Hypothalamus (tissue), 51 donors: ENCODE measurements at regions not wholly inside any gene's neighbourhood (a gene's known extent, or its start where the extent isn't known, plus 50 kb on each side); places are given as distances from the start of the nearest gene placed in this dataset.
A peak's percentile ranks its signal among the peaks of the same experiment; 100 is the strongest.

Experiments
- DNase-seq, 51 donors: peaks; one replicate each; lab custom pipeline; 2025; lab: John Stamatoyannopoulos, UW

DNA sequence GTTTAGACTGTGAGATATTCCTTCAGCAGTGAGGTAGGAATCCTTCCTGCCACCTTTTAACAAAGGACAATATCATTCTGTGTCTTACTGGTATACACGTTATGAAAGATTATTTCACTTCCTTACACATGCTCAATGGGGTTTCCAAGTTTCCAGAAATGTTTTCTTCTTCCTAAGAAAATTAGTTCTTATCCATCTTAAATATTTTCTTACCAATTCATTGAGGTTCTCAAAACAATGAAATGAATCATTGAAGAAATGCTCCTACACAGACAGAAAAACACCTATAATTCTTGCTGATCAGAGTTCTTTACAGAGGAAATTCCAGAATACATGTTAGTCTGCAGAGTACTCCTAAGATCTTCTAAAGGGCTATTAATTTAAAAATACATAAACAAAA, 51.4 kb upstream of the SEC61G start:
- DNase-seq: no peak

DNA sequence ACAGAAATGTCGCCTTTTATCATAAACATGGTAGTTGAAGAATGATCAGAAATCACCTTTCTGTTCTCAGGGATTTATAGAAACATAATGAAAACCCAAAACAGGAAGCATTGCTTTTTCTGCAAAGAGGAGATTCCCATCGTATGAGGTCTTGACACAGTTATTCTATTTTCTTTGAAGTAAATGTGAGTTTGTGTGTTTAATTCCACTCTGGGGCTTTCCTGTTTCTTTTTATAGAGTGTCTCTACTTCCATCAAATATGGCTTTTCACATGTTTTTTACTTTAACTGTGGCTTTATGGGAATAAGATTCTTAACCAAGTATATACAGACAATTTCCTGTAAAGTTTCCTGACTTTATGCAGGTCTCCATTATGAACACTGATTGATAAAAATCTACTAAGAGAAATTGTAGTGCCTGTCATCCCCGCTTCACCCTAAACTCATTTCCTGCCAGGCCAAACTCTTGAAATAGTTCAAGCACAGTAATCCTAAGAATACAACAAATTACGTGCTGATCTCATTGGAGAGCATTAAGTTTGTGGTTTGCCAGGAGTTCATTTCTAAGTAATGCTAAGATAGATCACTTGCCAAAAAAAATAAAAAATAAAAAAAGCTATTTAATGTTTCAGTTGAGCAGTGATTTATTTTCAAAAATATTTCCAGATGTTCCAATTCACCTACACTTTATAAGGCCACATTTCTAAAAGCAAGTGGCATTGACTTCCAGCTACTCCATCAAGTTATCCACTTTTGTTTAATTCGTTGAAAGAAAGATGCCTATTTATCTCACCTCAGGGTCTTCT, 52.2 kb upstream of the SEC61G start:
- DNase-seq: no peak

DNA sequence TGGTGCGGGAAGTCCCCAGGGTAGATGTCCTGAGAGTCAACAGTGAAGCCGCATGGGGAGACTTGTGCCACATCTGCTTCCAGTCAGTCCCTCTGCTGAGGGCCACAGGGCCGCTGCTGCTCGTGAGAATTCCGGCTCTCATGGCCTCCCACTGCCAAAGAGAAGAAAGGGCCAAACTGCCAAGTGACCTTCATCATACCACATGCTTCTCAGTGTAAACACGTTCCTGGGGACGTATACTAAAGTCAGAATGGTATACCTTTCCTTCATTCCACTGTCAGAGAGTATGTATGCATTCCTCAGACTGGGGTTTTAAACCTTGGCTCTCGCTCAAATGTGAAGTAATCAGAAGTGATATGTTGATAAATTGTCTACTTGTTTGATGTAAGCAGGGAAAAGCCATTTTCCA, 52.8 kb upstream of the SEC61G start:
- DNase-seq: no peak

DNA sequence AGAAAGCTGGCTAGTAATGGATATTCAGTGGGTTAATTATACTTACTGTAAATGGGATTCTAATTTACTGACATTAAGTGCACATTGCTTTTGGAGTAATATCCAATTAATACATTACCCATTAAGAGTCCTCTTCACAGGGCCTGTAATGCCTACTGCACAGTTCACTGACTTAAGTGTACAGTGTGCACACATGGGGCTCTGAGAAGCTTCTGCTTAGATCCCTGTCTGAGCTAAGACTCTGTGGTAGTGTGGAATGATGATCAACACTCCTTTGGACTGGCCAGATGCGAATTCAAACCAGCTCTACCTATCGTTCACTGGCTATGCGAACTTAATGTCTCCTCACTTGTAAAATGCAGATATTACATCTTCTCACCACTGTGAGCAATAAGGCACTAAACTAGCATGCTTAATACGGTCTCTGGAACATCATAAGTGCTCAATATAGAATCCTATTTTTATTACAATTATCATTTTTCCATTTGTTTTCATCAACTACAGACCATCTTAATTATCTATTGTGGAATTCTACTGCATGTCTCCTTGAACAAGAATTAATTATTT, 53.8 kb upstream of the SEC61G start:
- DNase-seq: no peak

DNA sequence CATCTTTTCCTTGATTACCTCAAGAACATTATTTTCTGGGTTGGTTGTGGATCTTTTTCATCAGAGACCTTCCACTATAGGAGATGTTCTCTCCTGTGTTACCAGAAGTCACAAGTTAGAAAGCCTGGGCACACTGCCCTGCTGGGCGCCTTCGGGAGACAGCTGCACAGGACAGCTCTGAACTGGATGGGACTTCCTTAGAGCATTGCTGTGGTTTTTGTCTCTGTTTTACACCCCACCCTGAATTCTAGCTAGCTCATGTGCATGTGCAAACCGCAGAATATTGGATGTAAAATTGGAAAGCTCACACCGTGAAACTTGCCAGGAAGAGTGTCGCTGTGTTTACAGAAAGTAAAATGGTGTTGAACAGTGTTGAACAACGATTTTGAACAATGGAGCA, 54.4 kb upstream of the SEC61G start:
- peak in 3 of 51 donors; percentile 3 to 29 (median 13) for DNase-seq

DNA sequence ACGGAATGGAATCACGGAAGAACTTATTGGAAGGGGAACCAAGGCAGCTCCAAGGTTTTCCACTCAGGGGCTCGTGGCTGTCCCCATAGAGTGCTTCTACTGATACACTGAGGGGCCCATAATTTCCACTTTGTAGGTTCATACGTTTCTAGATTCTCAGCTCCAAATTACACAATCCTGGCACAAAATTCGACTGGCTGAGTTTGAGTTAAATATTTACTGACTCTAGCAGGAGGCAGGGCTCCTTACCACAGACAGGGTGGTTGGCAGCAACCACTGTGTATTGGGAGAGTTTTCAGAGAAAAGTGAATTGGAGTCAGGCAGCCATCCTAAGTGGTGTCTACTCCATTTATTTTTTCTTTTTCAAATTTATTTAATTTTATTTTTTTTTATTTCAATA, 55.4 kb upstream of the SEC61G start:
- no peak for DNase-seq

DNA sequence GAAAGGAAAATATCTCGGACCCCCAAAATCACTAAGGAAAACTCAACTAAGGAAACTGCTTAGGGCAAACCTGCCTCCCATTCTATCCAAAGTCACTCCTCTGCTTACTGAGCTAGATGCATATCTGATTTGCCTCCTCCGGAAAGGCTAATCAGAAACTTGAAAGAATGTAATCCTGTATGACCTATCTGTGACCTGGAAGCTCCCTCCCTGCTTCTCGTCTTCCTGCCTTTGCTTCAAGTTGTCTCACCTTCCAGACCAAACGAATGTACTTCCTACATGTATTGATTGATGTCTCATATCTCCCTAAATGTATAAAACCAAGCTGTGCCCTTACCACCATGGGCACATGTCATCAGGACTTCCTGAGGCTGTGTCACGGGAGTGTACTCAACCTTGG, 58.1 kb upstream of the SEC61G start:
- DNase-seq: no peak

DNA sequence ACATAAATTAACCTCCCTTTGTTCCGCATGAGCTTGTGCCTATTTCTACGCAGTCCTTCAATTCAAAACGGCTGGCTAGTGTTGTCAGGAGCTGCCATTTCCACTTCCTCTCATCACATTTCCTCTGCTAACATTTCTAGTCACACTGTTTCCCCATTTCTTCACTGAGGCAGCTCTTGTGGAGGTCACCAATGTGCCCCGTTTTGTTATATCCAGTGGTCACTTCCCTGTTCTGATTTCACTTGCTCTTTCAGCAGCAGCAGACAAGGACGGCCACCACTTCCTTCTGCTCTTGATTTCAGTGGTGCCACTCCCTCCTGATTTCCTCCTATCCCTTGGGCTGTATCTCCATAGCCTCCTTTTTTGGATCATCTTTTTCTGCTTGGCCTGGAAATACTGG, 64.8 kb upstream of the SEC61G start:
- peak in 9 of 51 donors; percentile 6 to 35 (median 13) for DNase-seq

DNA sequence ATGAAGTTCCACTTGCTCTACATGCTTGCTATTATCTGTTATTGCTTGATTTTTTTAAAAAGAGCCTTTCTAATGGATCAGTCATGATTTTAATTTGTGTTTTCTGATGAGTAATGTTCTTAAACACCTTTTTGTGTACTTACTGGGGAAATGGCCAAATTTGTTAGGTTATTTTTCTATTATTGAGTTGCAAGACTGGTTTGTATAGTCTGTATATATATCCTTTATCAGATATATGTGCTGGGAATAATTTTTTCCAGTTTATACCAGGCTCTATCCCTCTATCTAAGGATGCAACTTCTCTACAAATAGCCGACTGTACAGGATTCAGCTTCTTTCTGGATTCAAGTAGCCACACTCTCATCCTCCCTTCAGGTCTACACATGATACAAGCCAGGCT, 65.6 kb upstream of the SEC61G start:
- no peak for DNase-seq

DNA sequence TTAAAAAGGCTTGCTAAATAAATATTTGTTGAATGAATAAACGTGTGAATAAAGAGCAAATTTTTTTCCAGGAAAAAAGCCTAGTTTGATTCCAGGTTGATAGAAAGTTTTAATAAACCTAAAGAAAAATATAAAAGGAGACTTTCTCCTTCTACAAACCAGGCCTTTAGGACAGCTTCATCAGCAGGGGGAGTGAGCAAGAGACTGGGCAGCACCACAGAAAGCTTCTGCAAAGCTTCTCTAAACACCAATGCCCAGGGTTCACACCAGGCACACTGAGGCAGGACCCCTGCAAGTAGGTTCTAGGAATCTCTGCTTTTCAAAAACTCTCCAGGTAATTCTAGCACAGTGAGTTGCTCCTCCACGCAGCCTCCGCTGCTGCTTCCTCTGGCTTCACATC, 66.4 kb upstream of the SEC61G start:
- DNase-seq: no peak

DNA sequence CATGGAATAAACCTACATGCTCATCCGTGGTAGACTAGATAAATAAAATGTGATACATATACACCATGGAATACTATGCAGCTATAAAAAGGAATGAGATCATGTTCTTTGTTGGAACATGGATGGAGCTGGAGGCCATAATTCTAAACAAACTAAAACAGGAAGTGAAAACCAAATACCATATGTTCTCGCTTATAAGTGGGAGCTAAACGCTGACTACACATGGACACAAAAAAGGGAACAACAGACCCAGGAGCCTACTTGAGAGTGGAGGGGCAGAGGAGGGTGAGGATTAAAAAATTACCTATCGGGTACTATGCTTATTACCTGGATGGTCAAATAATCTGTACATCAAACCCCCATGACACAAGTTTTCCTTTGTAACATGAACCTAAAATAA, 68.7 kb upstream of the SEC61G start:
- no peak for DNase-seq

DNA sequence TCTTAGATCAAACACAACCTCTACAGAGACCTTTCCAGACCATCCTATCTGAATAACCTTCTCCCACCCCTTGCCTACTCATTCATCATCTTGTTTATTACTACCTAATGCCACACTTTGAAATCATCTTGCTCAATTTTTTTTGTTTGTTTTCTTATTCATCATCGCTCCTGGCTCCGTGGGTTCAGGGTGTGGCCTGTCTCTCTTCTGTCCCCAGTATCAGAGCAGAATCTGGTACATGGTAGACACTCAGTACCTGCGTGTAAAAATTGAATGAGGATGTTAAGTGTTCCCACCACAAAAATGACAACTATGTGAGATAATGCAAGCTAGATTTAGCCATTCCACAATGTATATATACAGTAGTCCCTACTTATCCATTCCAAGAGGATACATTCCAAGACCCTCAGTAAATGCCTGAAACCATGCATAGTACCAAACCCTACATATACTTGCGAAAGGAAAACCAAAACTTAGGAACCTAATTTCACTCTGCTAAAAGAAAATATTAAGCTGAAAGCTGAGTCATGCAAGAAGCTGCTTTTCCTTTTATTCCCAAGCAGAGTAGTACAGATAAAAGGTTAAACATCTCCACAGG, 72.1 kb upstream of the SEC61G start:
- DNase-seq: no peak

DNA sequence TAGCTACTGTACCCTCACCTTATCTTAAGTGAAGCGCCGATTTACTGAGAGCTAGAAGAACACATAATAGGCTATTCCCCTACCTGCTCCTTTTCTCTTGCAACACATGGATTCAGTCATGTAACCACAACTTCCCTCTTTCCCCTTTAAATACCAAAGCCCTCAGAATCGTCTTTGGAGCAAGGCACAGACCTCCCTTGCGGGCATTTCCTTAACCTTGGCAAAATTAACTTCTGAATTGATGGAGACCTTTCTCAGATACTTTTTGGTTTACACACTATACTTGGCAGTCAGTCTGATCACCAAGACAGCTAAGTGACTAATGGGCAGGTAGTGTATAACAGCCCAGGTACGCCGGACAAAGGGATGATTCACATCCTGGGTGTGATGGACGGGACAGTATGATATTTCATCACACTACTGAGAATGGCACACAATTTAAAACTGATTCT, 72.7 kb upstream of the SEC61G start:
- DNase-seq: no peak

DNA sequence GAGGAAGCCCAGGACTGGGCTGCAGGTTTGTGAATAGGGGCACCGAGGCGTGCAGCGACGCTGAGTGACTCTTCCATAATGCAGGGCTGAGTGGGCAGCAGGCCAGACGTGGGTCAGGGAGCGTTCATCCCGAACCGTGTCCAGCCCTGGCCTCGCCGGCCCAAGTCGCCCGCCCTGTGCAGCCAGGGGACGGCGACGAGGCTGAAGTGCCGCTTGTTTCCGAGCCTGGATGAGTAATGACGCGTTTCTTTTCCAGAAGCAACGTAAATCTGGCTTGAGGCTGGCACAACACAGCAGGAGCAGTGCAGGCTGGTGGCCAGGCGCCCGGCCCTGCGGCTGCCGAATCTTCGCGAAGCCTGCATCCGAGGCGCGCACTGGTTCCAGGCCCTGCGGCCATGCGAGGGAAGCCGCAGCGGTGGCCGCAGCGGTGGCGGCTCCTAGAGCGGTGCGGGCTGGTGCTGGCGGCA, 74.0 kb upstream of the SEC61G start:
- peak in 17 of 51 donors; percentile 6 to 57 (median 40) for DNase-seq

DNA sequence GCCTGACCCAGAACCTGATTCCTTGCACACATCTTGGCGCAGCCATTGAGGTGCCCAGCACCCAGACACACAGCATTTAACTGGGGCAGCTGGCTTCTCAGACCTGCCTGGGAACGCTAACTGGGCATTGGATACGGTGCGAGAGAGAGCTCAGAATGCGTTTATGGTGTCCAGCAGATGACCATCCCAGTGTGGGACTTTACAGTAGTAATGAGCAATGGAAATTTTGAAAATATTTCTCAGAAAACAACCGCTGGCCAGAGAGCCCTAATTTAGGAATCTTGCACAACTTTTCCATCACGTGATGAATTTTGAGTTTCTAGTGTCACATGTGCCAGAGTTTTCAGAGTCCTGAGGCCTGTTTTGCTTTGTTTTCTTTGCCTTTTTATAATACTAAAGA, 78.2 kb upstream of the SEC61G start:
- DNase-seq: no peak

DNA sequence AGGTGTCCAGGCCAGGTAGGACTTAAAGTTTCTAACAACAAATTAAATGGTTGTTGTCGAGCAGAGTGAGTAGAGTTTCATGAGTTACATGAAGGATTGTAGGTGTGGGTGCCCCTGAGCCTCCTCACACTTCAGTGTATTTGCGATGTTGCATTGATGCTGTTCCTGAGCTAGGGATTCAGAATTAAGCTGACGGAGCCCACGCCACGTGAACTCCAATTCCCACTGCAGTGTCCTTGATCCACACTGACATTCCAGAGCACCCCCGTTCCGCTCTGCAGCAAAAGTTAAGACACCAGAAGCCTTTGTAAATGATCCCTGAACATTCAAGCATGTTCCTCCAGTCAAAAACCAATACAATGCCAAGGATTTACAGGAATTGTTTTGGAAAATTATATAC, 78.8 kb upstream of the SEC61G start:
- DNase-seq: no peak

DNA sequence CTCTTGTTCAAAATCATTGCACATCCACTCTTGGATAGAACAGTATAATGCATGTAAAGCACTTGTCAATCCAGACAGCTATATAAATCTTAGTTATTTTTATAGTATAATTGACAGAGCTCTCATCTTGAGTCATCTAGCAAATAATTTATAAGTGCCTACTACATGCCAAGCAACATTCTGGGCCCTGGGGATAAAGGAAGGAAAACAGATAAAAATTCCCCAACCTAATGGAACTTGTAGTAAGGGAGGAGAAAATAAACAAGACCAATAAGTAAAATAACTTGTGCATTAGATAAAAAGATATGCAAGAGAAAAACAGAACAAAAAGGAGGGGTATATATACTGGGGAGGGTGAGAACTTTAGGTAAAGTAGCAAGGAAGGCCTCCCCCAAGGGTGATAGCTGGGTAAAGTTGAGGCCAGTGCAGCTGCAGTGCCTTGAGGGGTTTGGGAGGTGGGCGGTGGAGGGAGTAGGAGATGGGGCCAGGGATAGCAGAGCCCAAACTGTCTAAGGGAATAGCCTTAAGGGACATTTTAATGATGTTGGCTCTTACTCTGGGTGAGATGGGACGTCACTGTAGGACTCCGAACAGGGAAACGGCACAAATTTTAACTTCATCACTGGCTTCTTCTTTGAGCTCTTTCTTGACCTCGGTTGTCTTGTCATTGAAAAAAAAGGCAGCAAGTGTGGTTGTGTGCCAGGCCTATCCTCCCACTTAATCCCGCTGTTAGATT, 79.3 kb upstream of the SEC61G start:
- no peak for DNase-seq

DNA sequence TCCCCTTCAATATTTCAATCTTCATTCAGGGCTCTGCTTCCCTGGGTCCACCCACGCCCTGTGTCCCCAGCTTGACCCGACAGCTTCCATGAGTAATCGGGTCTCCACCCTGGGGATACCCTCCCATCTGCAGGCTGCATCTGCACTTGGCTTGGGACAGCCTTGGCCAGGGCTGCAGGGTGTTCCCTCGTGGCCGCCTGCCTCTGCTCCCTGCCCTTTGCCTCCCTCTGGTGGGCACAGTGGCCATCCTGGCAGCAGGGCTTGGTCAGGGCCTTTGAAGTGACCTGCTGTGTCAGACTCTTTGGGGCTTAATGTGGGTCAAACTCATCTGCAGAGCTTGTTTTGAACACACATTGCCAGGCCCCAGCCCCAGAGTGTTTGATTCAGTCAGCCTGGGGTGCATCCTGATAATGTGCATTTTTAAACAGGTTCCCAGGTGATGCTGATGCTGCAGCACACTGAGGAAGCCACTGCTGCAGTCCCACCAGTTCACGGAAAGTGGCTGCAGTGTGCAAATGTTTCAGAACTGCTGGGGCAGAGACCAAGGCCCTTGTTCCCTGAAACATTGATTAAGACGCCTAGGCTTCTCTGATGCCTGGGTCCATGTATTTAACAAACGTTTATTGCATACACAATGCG, 80.7 kb upstream of the SEC61G start:
- peak in 28 of 51 donors; percentile 2 to 51 (median 15) for DNase-seq

DNA sequence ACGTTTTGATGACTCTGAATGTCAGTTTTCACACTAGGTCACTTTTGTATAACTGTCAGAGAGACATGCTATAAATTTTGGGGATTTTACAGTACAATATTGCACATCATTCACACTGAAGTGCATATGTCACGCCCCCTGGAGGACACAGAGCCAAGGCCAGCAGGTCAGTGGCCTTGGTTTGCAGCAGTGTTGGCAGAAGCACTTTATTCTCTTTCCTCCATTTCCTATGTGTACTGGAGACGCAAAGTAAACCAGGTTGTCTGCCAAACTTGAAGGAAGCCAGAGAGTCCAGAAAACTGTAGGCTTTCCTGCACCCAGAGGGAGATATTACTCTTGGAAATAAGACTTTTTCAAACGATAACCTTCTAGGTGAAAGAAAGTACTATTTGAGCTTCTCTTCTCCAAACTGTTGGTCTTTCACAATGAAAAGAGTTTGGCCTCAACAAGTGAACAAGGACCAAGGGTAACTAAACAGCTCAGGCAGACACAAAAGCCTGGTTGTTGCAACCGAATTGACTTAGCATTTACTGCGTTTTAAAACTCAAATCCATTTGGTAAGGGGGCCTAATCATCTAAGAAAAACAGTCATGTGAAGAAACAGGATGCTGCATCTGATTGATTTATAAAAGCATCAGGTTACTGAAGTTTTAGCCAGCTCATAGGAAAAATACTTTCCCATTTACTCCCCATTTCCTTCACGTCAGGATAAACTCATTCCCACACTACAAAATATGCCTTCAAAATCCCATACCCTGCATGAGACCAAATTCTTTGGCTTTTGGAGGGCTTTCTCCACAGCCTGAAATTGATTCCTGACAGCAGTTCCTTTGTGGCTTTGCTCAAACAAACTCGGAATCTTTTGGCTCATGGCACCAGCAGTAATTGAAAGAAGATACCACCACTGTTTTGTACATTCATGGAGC, 83.0 kb upstream of the SEC61G start:
- no peak for DNase-seq
